A673 (cell line): ENCODE measurements at regions not wholly inside any gene's neighbourhood (a gene's known extent, or its start where the extent isn't known, plus 50 kb on each side); places are given as distances from the start of the nearest gene placed in this dataset.

Experiments
- BruUV-seq: library from RNA; stranded (reverse); fragments of 400-500 nt; replicated peaks from 2 replicates; lab custom pipeline; 2021; lab: Mats Ljungman, UMichigan
- CTCF ChIA-PET: fragments of 300-600 bp; sonication (Branson Sonifier 250); formaldehyde crosslinking; loops from one replicate; lab custom pipeline; 2022; ENCODE audit warnings: antibody characterized with exemption; lab: Charles Lee
- POLR2A ChIA-PET: fragments of 300-600 bp; sonication (Branson Sonifier 250); formaldehyde crosslinking; loops from one replicate; lab custom pipeline; 2022; ENCODE audit warnings: antibody characterized with exemption; ENCODE audit not compliant: low non-redundant PET; lab: Charles Lee
- DNase-seq: peaks from one replicate; pipeline ENCODE4 v3.0.0-alpha.2; 2015; ENCODE audit warnings: low spot score
- H3K27ac ChIP-seq: fragments of 200-600 bp; sonication (generic); 2 replicates; pipeline ENCODE4 v1.5.1; 2016; ENCODE audit warnings: mixed run types, low read depth, mild to moderate bottlenecking, mixed read lengths, antibody characterized with exemption, low read length; ENCODE audit not compliant: poor library complexity, severe bottlenecking
- H3K27me3 ChIP-seq: fragments of 200-600 bp; sonication (generic); replicated peaks from 2 replicates; pipeline ENCODE4 v1.6.1; 2017; ENCODE audit warnings: mixed run types, low read depth, mild to moderate bottlenecking, mixed read lengths, antibody characterized with exemption, low read length; ENCODE audit not compliant: insufficient read depth, poor library complexity
- H3K36me3 ChIP-seq: fragments of 200-600 bp; sonication (generic); 2 replicates; pipeline ENCODE4 v1.6.1; 2016; ENCODE audit warnings: mixed run types, mild to moderate bottlenecking, mixed read lengths, antibody characterized with exemption, low read length; ENCODE audit not compliant: insufficient read depth, poor library complexity, severe bottlenecking
- H3K4me1 ChIP-seq: fragments of 200-600 bp; sonication (generic); 2 replicates; pipeline ENCODE4 v1.6.1; 2017; ENCODE audit warnings: mixed run types, mild to moderate bottlenecking, mixed read lengths, antibody characterized with exemption, low read length; ENCODE audit not compliant: insufficient read depth, poor library complexity, severe bottlenecking
- H3K4me3 ChIP-seq: fragments of 200-600 bp; sonication (generic); 2 replicates; pipeline ENCODE4 v1.5.1; 2016; ENCODE audit warnings: low read depth, mixed run types, mild to moderate bottlenecking, mixed read lengths, low read length; ENCODE audit not compliant: poor library complexity, severe bottlenecking
- H3K9me3 ChIP-seq: fragments of 200-600 bp; sonication (generic); 2 replicates; pipeline ENCODE4 v1.6.1; 2016; ENCODE audit warnings: mixed run types, low read depth, mild to moderate bottlenecking, mixed read lengths, antibody characterized with exemption, low read length; ENCODE audit not compliant: poor library complexity, severe bottlenecking
- CTCF ChIP-seq: fragments of 300-800, 200-600 bp; sonication (generic); conservative IDR thresholded peaks from 2 replicates; pipeline ENCODE4 v1.5.1; 2017; ENCODE audit warnings: low read depth, mild to moderate bottlenecking, antibody characterized with exemption, low read length, moderate library complexity, mixed read lengths
- EZH2 ChIP-seq: fragments of 200-600 bp; sonication (generic); IDR thresholded peaks from 2 replicates; pipeline ENCODE4 v1.6.1; 2017; ENCODE audit warnings: borderline replicate concordance, low read depth, mild to moderate bottlenecking, mixed read lengths, antibody characterized with exemption, low read length; ENCODE audit not compliant: poor library complexity, severe bottlenecking
- intact Hi-C: fragments of 100-400 bp; cut with micrococcal nuclease; formaldehyde crosslinking; loops from one replicate; pipeline ENCODE4 v1.10.0; 2022; ENCODE audit not compliant: unreplicated experiment

DNA sequence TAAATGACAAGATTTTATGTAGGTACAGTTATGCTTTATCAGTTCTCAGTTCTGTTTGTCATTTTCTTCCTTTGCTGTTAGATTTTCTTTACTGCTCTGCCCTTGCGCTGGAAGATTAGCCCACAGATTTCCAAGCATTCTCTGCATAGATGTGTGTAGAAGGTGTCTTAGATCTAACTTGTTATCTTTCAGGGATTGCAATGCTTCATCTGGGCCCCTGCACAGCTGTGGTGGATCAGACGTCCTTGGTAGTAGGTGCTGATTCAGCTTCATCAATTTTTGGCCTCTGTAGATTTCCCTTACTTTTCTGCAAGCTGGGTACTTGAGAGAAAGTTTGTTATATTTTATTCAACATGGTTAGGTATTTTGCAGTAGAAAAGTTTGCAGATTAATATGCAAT lies 115.3 kb upstream of the LINC00305 start:
- no peak overlapping the region for H3K4me3 ChIP-seq
- H3K9me3 ChIP-seq, result no peaks in the 10 kb centered on the region
- H3K4me1 ChIP-seq, result no peaks in the 10 kb centered on the region
- DNase-seq, result no peak
- no peaks in the 10 kb centered on the region for H3K27me3 ChIP-seq
- intact Hi-C loops, result no loop called here
- H3K36me3 ChIP-seq, result no peaks in the 10 kb centered on the region
- no peak overlapping the region for H3K27ac ChIP-seq
- no TSS peak for BruUV-seq
- CTCF ChIA-PET, result no interaction called here
- POLR2A ChIA-PET, result no interaction called here
- TF ChIP-seq EZH2 (no peak), CTCF (no peak)

GRCh38 chr18:64260810-64261209 lies 111.9 kb upstream of the LINC00305 start:
- intact Hi-C loops, result no loop called here

GRCh38 chr18:64259871-64260270 lies 111.0 kb upstream of the LINC00305 start:
- ChIA-PET CTCF (no interaction called here), POLR2A (no interaction called here)
- no peaks in the 10 kb centered on the region for H3K27me3 ChIP-seq

More at GRCh38 chr18:64260810-64261209, 111.9 kb upstream of the LINC00305 start:
- Histone ChIP-seq H3K36me3 (no peaks in the 10 kb centered on the region), H3K9me3 (no peaks in the 10 kb centered on the region), H3K4me3 (no peak overlapping the region), H3K4me1 (no peaks in the 10 kb centered on the region), H3K27ac (no peak overlapping the region), H3K27me3 (no peaks in the 10 kb centered on the region)
- CTCF ChIA-PET, result no interaction called here
- BruUV-seq, result no TSS peak
- no peak for TF ChIP-seq CTCF
- TF ChIP-seq EZH2, result no peak
- POLR2A ChIA-PET, result no interaction called here
- no peak for DNase-seq

More at GRCh38 chr18:64259871-64260270, 111.0 kb upstream of the LINC00305 start:
- no peaks in the 10 kb centered on the region for H3K9me3 ChIP-seq
- H3K4me1 ChIP-seq, result no peaks in the 10 kb centered on the region
- H3K36me3 ChIP-seq, result no peaks in the 10 kb centered on the region
- no peak overlapping the region for H3K4me3 ChIP-seq
- intact Hi-C loops, result no loop called here
- no peak overlapping the region for H3K27ac ChIP-seq
- TF ChIP-seq EZH2 (no peak), CTCF (no peak)
- DNase-seq, result no peak
- no TSS peak for BruUV-seq
